ENCODE measurements at regions not wholly inside any gene's neighbourhood (a gene's known extent, or its start where the extent isn't known, plus 50 kb on each side); places are given as distances from the start of the nearest gene placed in this dataset.
A peak's percentile ranks its signal among the peaks of the same experiment; 100 is the strongest.

DNA sequence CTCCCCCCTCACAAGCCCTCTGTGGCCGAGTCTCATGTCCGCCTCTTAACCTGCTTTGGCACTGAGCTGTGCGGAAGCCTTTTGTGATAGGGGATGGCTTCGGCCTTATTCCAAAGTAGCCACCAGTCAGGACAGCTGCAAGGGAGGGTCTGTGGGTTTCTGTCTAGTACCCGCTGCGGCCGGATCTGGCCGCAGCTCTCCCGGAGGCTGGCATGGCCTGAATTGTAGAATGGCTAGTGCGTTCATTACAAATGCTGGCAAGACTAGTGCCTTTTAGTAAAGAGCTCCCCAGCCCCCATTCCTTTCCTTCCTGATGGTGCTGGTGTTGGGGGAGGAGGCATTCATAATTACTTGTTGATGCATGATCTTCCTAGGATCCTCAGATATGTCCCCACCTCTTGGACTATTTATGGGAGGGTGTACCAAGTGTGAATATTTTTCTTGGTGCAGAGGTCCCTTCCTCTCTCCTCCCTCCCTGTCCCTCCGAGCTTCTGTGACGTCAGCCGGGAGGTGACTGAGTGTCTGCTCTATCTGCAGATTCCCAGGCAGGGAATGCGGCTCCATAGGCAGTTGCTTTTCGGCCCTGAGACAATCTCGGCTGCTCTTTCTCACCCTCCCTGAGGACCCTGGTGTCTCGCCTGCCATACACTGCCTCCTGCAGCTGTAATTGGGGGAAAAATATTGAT lies 108.7 kb upstream of the E2F8 start:
- no peaks in the 10 kb centered on the region for H3K36me3 ChIP-seq
- peaks cover 29 to 86% of the 10 kb centered on the region in 2 donors for H3K27me3 ChIP-seq
- intact Hi-C loops (cut with DNase I), result no loop called here
- no peaks in the 10 kb centered on the region for H3K9me3 ChIP-seq
- no peak overlapping the region for H3K4me3 ChIP-seq
- H3K4me1 ChIP-seq, result peaks cover 0 to 17% of the 10 kb centered on the region in 2 donors
- TF ChIP-seq, protein P1, sequence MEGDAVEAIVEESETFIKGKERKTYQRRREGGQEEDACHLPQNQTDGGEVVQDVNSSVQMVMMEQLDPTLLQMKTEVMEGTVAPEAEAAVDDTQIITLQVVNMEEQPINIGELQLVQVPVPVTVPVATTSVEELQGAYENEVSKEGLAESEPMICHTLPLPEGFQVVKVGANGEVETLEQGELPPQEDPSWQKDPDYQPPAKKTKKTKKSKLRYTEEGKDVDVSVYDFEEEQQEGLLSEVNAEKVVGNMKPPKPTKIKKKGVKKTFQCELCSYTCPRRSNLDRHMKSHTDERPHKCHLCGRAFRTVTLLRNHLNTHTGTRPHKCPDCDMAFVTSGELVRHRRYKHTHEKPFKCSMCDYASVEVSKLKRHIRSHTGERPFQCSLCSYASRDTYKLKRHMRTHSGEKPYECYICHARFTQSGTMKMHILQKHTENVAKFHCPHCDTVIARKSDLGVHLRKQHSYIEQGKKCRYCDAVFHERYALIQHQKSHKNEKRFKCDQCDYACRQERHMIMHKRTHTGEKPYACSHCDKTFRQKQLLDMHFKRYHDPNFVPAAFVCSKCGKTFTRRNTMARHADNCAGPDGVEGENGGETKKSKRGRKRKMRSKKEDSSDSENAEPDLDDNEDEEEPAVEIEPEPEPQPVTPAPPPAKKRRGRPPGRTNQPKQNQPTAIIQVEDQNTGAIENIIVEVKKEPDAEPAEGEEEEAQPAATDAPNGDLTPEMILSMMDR (IDR thresholded peaks at IDR 0.05), result no peak
- no peak for DNase-seq
- no peak for ATAC-seq
- no peak overlapping the region for H3K27ac ChIP-seq

DNA sequence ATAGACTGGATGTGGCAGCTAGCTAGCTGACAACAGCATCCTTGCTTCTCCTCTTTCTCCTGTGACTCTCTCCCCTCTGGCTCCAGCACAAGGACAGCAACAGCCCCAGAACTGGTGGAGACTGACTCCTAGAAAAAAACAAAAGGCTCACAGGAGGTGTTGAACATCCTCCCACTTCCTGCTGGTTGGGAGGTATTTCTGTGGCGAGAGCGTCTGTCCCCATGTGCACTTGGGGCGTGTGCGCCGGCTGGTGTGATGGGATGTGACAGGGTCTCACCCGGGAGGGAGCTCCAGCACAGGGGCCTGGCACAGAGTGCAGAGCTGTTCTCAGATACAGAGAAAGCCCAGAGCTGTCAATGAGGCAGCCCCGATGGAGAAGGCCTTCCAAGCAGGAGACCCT lies 107.2 kb upstream of the E2F8 start:
- TF ChIP-seq, protein P1 (IDR thresholded peaks at IDR 0.05), result no peak
- Histone ChIP-seq H3K4me3 (no peak overlapping the region), H3K27me3 (peaks cover 44 to 88% of the 10 kb centered on the region in 2 donors), H3K36me3 (no peaks in the 10 kb centered on the region), H3K4me1 (peaks cover 0 to 17% of the 10 kb centered on the region in 2 donors), H3K9me3 (no peaks in the 10 kb centered on the region), H3K27ac (no peak overlapping the region)
- ATAC-seq (no peak), DNase-seq (peak in 1 of 4 donors; percentile 58)
- intact Hi-C loops (cut with DNase I), result no loop called here

DNA sequence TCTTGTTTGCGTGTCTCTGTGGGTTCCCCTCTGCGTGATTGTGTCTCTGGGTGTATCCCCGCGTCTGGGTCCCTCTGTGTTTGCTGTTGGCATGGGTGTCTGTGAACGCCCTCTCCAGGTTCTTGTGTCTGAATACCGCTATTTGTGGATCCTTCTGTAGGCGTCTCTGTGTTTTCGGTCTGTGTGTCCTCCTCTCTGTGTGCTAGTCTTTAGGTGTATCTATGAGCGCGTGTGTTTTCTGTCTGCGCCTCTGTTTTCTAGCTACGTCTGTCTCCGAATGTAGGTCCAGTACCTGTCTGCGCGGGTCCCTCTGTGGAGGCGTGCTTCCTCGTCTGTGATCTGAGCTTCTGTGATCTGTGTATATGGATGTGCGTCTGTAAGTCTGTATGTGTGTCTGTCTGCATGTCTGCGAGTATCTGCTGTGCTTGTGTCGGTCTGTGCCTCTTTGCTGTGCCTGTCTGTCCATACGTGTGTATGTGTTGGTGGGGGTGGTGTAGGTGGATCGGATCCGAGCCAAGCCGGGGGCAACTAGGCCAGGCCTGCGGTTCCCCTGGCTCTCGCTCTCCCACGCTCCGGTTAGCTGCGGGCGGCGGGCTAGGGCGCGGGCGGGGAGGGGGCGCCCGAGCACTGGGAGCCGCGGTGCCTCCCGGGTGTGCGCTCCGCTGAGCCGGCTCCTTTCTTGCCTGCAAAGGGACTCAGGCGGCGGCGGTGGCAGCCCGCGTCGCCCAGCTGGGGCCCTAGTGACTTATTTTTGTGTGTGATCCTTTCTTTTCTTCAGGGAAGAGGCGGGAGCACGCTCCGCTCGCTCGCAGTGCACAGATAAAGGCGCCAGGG lies 105.3 kb upstream of the E2F8 start:
- Histone ChIP-seq H3K4me3 (peak overlapping the region; percentile 11 to 28), H3K9me3 (no peaks in the 10 kb centered on the region), H3K4me1 (peaks cover 0 to 17% of the 10 kb centered on the region in 2 donors), H3K27me3 (peaks cover 45 to 93% of the 10 kb centered on the region in 2 donors), H3K36me3 (no peaks in the 10 kb centered on the region), H3K27ac (no peak overlapping the region)
- DNase-seq (peak in 1 of 4 donors; percentile 57), ATAC-seq (peak; percentile 57)
- intact Hi-C loops (cut with DNase I), result no loop called here
- TF ChIP-seq, protein P1 (IDR thresholded peaks at IDR 0.05), result no peak

DNA sequence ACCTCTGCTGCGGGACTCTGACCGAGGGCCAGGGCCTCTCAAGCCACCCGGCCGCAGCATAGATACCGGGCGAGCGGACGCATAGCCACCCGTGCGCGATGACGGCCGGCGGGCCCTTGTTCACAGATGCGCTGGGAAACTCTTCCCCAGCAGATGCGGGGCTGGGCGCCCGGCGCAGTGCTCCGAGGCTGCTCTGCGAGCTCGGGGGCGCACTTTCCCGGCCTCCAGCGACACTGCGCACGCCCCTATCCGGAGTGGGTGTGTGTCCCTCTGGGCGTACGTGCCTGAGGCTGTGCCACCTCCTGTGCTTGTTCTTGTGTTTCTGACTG lies 104.7 kb upstream of the E2F8 start:
- ATAC-seq, result peak; percentile 52
- no peak overlapping the region for H3K27ac ChIP-seq
- H3K27me3 ChIP-seq, result peaks cover 45 to 95% of the 10 kb centered on the region in 2 donors

More for the DNA sequence above, 104.7 kb upstream of the E2F8 start:
- Histone ChIP-seq H3K36me3 (no peaks in the 10 kb centered on the region), H3K9me3 (no peaks in the 10 kb centered on the region), H3K4me3 (peak overlapping the region; percentile 3 to 28), H3K4me1 (peaks cover 0 to 17% of the 10 kb centered on the region in 2 donors)
- intact Hi-C loops (cut with DNase I), result no loop called here
- TF ChIP-seq, protein P1 (IDR thresholded peaks at IDR 0.05), result no peak
- peak in 1 of 4 donors; percentile 76 for DNase-seq

Measured in left lung (tissue), 4 donors.